ENCODE measurements at regions not wholly inside any gene's neighbourhood (a gene's known extent, or its start where the extent isn't known, plus 50 kb on each side); places are given as distances from the start of the nearest gene placed in this dataset.

DNA sequence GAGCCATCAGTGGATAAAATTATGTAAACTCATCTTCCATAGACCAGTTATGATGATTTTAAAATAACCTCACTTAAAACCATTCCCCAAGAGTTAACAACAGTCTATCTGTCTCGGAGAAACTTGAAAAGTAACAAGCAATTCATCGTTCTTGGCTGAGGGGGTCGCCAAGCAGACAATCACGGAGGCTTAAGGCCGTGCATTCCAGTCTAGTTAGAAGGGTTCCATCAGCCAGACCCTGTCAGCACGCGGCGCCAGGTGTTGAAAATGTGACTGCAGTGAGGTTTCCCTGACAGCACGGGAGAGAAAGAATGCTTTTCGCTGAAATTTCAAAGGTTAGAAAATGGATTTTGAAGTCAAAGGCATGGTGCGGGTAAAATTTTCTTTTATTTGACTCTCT, 1025.0 kb upstream of the CELF2 start:
- Histone ChIP-seq H3K4me3 (no peak overlapping the region), H3K27me3 (replicated peaks; ENCODE audit: insufficient read depth) (no peaks in the 10 kb centered on the region), H3K4me1 (replicated peaks) (no peaks in the 10 kb centered on the region), H3K9me3 (no peaks in the 10 kb centered on the region), H3K27ac (no peak overlapping the region), H3K36me3 (no peaks in the 10 kb centered on the region)
- WGBS: 46% methylated on average over 11 of the region's 11 CpGs
- TF ChIP-seq POLR2AphosphoS5 (IDR thresholded peaks at IDR 0.05) (no peak), POLR2A (IDR thresholded peaks at IDR 0.05) (no peak)
- TF ChIP-seq, protein P1, sequence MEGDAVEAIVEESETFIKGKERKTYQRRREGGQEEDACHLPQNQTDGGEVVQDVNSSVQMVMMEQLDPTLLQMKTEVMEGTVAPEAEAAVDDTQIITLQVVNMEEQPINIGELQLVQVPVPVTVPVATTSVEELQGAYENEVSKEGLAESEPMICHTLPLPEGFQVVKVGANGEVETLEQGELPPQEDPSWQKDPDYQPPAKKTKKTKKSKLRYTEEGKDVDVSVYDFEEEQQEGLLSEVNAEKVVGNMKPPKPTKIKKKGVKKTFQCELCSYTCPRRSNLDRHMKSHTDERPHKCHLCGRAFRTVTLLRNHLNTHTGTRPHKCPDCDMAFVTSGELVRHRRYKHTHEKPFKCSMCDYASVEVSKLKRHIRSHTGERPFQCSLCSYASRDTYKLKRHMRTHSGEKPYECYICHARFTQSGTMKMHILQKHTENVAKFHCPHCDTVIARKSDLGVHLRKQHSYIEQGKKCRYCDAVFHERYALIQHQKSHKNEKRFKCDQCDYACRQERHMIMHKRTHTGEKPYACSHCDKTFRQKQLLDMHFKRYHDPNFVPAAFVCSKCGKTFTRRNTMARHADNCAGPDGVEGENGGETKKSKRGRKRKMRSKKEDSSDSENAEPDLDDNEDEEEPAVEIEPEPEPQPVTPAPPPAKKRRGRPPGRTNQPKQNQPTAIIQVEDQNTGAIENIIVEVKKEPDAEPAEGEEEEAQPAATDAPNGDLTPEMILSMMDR (IDR thresholded peaks at IDR 0.05): no peak
- intact Hi-C loops (cut with DNase I): no loop called here
- DNase-seq (ENCODE audit: low spot score): no peak

DNA sequence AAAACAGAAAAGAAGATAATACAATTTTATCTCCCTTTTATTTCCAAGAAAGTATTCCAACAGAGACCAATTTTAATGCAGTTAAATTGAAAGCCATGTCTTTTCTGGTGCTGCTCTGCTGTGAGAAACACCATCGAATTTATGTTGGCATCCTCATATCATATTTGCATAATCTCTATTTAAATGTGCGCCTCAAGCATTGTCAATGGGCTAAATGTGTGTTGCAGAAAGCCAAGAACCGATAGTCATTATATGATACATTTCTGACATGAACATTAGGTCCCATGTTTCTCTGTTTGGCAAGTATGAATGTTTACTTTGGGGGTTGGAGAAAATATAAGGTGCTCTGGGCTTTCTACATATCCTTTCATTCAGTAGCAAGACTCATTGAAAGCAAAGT, 1023.5 kb upstream of the CELF2 start:
- no peak for DNase-seq (ENCODE audit: low spot score)
- H3K27me3 ChIP-seq (replicated peaks; ENCODE audit: insufficient read depth): no peaks in the 10 kb centered on the region
- intact Hi-C loops (cut with DNase I): no loop called here
- H3K27ac ChIP-seq: no peak overlapping the region
- 72% methylated on average over 3 of the region's 3 CpGs for whole genome bisulfite sequencing
- no peak overlapping the region for H3K4me3 ChIP-seq
- H3K4me1 ChIP-seq (replicated peaks): no peaks in the 10 kb centered on the region
- no peaks in the 10 kb centered on the region for H3K9me3 ChIP-seq
- no peak for TF ChIP-seq POLR2AphosphoS5 (IDR thresholded peaks at IDR 0.05)
- TF ChIP-seq, protein P1 (IDR thresholded peaks at IDR 0.05): no peak
- no peak for TF ChIP-seq POLR2A (IDR thresholded peaks at IDR 0.05)
- H3K36me3 ChIP-seq: no peaks in the 10 kb centered on the region

DNA sequence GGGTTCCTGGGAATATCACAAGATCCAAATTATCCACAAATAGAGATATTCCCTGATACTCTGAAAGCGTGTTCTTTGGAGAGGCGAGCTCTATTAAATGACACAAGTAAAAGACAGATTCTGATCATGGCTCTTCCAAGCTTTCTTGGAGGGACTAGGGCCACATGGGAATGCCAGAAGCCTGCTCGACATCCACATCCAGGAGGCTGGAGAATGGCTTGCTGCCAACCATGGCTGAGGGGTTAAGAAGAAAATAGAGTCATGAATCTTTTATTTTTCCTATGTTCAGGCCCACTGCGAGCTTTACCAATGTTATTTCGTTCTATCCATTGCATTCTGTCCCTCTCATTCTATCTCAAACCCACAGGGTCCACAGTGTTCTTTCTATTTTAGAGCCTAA, 1018.0 kb upstream of the CELF2 start:
- 91% methylated on average over 5 of the region's 5 CpGs for WGBS
- Histone ChIP-seq H3K4me3 (no peak overlapping the region), H3K27ac (no peak overlapping the region), H3K4me1 (replicated peaks) (no peaks in the 10 kb centered on the region), H3K27me3 (replicated peaks; ENCODE audit: insufficient read depth) (no peaks in the 10 kb centered on the region), H3K9me3 (no peaks in the 10 kb centered on the region), H3K36me3 (no peaks in the 10 kb centered on the region)
- intact Hi-C loops (cut with DNase I): no loop called here
- no peak for DNase-seq (ENCODE audit: low spot score)
- TF ChIP-seq POLR2A (IDR thresholded peaks at IDR 0.05) (no peak), POLR2AphosphoS5 (IDR thresholded peaks at IDR 0.05) (no peak)
- TF ChIP-seq, protein P1 (IDR thresholded peaks at IDR 0.05): no peak

DNA sequence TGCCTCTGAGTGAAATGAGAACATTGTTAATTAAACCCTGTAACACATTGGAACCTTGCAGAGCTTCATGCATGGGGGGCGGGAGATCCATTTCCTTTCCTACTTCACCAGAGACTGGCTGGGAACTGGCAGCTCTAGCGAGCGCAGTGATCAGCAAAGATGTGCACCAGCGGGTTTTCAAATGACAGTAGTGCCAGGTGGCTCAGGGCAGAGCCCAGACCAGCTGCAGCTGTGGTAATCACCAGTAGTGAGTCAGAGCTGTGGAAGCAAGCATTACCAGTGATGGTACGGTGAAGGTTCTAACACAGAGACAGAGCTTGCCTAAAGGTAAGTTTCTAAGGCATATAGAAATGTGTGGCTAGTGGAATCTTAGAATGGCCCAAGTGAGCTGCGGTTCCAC, 1009.7 kb upstream of the CELF2 start:
- no peaks in the 10 kb centered on the region for H3K9me3 ChIP-seq
- no peaks in the 10 kb centered on the region for H3K36me3 ChIP-seq
- H3K4me3 ChIP-seq: no peak overlapping the region
- H3K27me3 ChIP-seq (replicated peaks; ENCODE audit: insufficient read depth): no peaks in the 10 kb centered on the region
- WGBS: 78% methylated on average over 6 of the region's 6 CpGs
- no peaks in the 10 kb centered on the region for H3K4me1 ChIP-seq (replicated peaks)
- no peak for TF ChIP-seq POLR2AphosphoS5 (IDR thresholded peaks at IDR 0.05)
- TF ChIP-seq POLR2A (IDR thresholded peaks at IDR 0.05): no peak
- TF ChIP-seq, protein P1 (IDR thresholded peaks at IDR 0.05): no peak
- DNase-seq (ENCODE audit: low spot score): no peak
- intact Hi-C loops (cut with DNase I): no loop called here
- H3K27ac ChIP-seq: no peak overlapping the region

DNA sequence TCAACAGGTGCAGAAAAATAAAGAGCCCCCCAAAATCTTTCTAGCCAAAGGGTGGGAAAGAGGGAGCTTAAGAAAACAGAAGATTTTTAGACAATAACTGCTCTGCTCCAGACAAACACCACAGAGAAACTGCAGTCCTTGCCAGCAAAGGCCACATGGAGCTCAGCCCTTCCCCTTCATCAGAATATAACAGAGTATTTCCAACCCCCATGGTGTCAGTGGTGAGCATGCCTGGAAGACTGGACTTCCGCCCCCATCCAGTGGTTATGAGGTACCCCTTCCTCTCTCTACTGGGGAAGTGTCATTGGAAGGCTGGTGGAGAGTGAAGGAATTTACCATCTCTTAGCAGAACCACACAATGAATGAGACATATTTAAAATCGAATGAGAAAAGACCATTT, 1007.3 kb upstream of the CELF2 start:
- intact Hi-C loops (cut with DNase I): no loop called here
- Histone ChIP-seq H3K4me3 (no peak overlapping the region), H3K36me3 (no peaks in the 10 kb centered on the region), H3K27ac (no peak overlapping the region), H3K27me3 (replicated peaks; ENCODE audit: insufficient read depth) (no peaks in the 10 kb centered on the region), H3K4me1 (replicated peaks) (no peaks in the 10 kb centered on the region), H3K9me3 (no peaks in the 10 kb centered on the region)
- TF ChIP-seq POLR2A (IDR thresholded peaks at IDR 0.05) (no peak), POLR2AphosphoS5 (IDR thresholded peaks at IDR 0.05) (no peak)
- TF ChIP-seq, protein P1 (IDR thresholded peaks at IDR 0.05): no peak
- DNase-seq (ENCODE audit: low spot score): no peak
- WGBS: 76% methylated on average over 2 of the region's 2 CpGs
